Activated CD8-positive, alpha-beta T cell treated with anti-CD3 and anti-CD28 coated beads for 36 hours (primary cell): ENCODE measurements at regions not wholly inside any gene's neighbourhood (a gene's known extent, or its start where the extent isn't known, plus 50 kb on each side); places are given as distances from the start of the nearest gene placed in this dataset.

Source experiments
- ATAC-seq: fragments of 200-7000 bp; cut with Tn5 transposase; one replicate; pipeline ENCODE4 v1.10.0; 2021; ENCODE audit warnings: mild to moderate bottlenecking, moderate library complexity
- CTCF ChIA-PET: fragments of 350-600 bp; sonication (Branson Sonifier 250); formaldehyde crosslinking; loops from one replicate; lab custom pipeline; 2021; ENCODE audit warnings: antibody characterized with exemption; lab: Charles Lee
- POLR2A ChIA-PET: fragments of 350-600 bp; sonication (Branson Sonifier 250); formaldehyde crosslinking; loops from one replicate; lab custom pipeline; 2021; ENCODE audit warnings: antibody characterized with exemption; lab: Charles Lee
- DNase-seq: peaks from one replicate; pipeline ENCODE4 v3.0.0-alpha.2; 2020
- H3K27ac Mint-ChIP-seq: one replicate; pipeline ENCODE4 v1.8.0; 2021; ENCODE audit warnings: mild to moderate bottlenecking, mixed read lengths
- H3K27me3 Mint-ChIP-seq: one replicate; pipeline ENCODE4 v1.8.0; 2021; ENCODE audit warnings: mixed read lengths
- H3K36me3 Mint-ChIP-seq: one replicate; pipeline ENCODE4 v1.8.0; 2021; ENCODE audit warnings: low read depth, mixed read lengths
- H3K4me1 Mint-ChIP-seq: one replicate; pipeline ENCODE4 v1.8.0; 2021; ENCODE audit warnings: low read depth, mixed read lengths
- H3K4me3 Mint-ChIP-seq: one replicate; pipeline ENCODE4 v1.8.0; 2021; ENCODE audit warnings: mild to moderate bottlenecking, moderate library complexity, mixed read lengths
- H3K9me3 Mint-ChIP-seq: one replicate; pipeline ENCODE4 v1.8.0; 2021; ENCODE audit warnings: mixed read lengths
- CTCF ChIP-seq: fragments of 200-600 bp; IDR thresholded peaks from one replicate; pipeline ENCODE4 v1.8.0; 2022; ENCODE audit warnings: antibody characterized with exemption, mild to moderate bottlenecking
- intact Hi-C: fragments of 100-400 bp; cut with micrococcal nuclease; formaldehyde crosslinking; loops from one replicate; pipeline ENCODE4 v1.10.0; 2022

GRCh38 chr2:106010818-106011355, 183.2 kb downstream of the UXS1 start:
- no peak for ATAC-seq
- Mint-ChIP-seq H3K36me3 (peaks cover 8% of the 10 kb centered on the region), H3K4me1 (no peaks in the 10 kb centered on the region), H3K27ac (no peak overlapping the region), H3K9me3 (peaks cover 28% of the 10 kb centered on the region), H3K27me3 (no peaks in the 10 kb centered on the region), H3K4me3 (no peak overlapping the region)
- TF ChIP-seq CTCF, result no peak
- CTCF ChIA-PET, result interaction anchor here (0.8 to 1.6 kb wide), 2 partner anchors 16 to 18 kb away, joined by 3 to 4 read pairs; no protein-coding TSS in a partner anchor
- intact Hi-C loops, result no loop called here
- no peak for DNase-seq
- POLR2A ChIA-PET, result interaction anchor here (0.7 kb wide), 1 partner anchor 56 kb away, joined by 3 read pairs; no protein-coding TSS in a partner anchor

GRCh38 chr2:106009096-106009495, 185.0 kb downstream of the UXS1 start:
- ATAC-seq (no peak), DNase-seq (no peak)
- CTCF ChIA-PET, result interaction anchor here (1.0 kb wide), 1 partner anchor 18 kb away, joined by 4 read pairs; no protein-coding TSS in a partner anchor
- POLR2A ChIA-PET, result interaction anchor here (1.0 kb wide), 1 partner anchor 23 kb away, joined by 3 read pairs; no protein-coding TSS in a partner anchor
- Mint-ChIP-seq H3K27ac (no peak overlapping the region), H3K27me3 (no peaks in the 10 kb centered on the region), H3K9me3 (peaks cover 38% of the 10 kb centered on the region), H3K4me3 (no peak overlapping the region), H3K36me3 (peaks cover 8% of the 10 kb centered on the region), H3K4me1 (no peaks in the 10 kb centered on the region)
- intact Hi-C loops, result no loop called here
- no peak for TF ChIP-seq CTCF

- POLR2A ChIA-PET, result no interaction called here
- intact Hi-C loops, result no loop called here
- H3K4me1 Mint-ChIP-seq, result no peaks in the 10 kb centered on the region
- H3K4me3 Mint-ChIP-seq, result no peak overlapping the region
- H3K36me3 Mint-ChIP-seq, result peaks cover 8% of the 10 kb centered on the region
- TF ChIP-seq CTCF, result no peak
- ATAC-seq, result no peak
- no peak for DNase-seq
- CTCF ChIA-PET, result no interaction called here
- no peaks in the 10 kb centered on the region for H3K27me3 Mint-ChIP-seq
- no peak overlapping the region for H3K27ac Mint-ChIP-seq
- peaks cover 42% of the 10 kb centered on the region for H3K9me3 Mint-ChIP-seq
Measured at GRCh38 chr2:106004851-106005250, 189.2 kb downstream of the UXS1 start.

- peaks cover 6% of the 10 kb centered on the region for H3K36me3 Mint-ChIP-seq
- H3K9me3 Mint-ChIP-seq, result peaks cover 23% of the 10 kb centered on the region
- intact Hi-C loops, result no loop called here
- ATAC-seq (no peak), DNase-seq (no peak)
- no peak for TF ChIP-seq CTCF
- CTCF ChIA-PET, result interaction anchor here (1.0 to 1.4 kb wide), 2 partner anchors 13 to 18 kb away, joined by 3 read pairs; no protein-coding TSS in a partner anchor
- H3K27ac Mint-ChIP-seq, result no peak overlapping the region
- no peaks in the 10 kb centered on the region for H3K27me3 Mint-ChIP-seq
- no peaks in the 10 kb centered on the region for H3K4me1 Mint-ChIP-seq
- POLR2A ChIA-PET, result no interaction called here
- H3K4me3 Mint-ChIP-seq, result no peak overlapping the region
Measured at GRCh38 chr2:105999211-105999989, 194.7 kb downstream of the UXS1 start.

GRCh38 chr2:105997711-105998110, 196.4 kb downstream of the UXS1 start:
- Mint-ChIP-seq H3K4me3 (no peak overlapping the region), H3K27me3 (no peaks in the 10 kb centered on the region), H3K27ac (no peak overlapping the region), H3K4me1 (no peaks in the 10 kb centered on the region), H3K9me3 (peaks cover 33% of the 10 kb centered on the region), H3K36me3 (peaks cover 11% of the 10 kb centered on the region)
- POLR2A ChIA-PET, result no interaction called here
- DNase-seq, result no peak
- intact Hi-C loops, result no loop called here
- ATAC-seq, result no peak
- CTCF ChIA-PET, result no interaction called here
- no peak for TF ChIP-seq CTCF
